ENCODE measurements at regions not wholly inside any gene's neighbourhood (a gene's known extent, or its start where the extent isn't known, plus 50 kb on each side); places are given as distances from the start of the nearest gene placed in this dataset.

GRCh38 chr2:124970030-124970429 is 944.9 kb downstream of the CNTNAP5 start (continued):
- TF ChIP-seq SIX1 (CRISPR knock-in tag; IDR thresholded peaks at IDR 0.05; ENCODE audit: borderline replicate concordance) (no peak), KLF11 (CRISPR knock-in tag; IDR thresholded peaks at IDR 0.05) (no peak), ZSCAN29 (CRISPR knock-in tag; conservative IDR thresholded peaks at IDR 0.05) (no peak), SKIL (CRISPR knock-in tag; IDR thresholded peaks at IDR 0.05; ENCODE audit: borderline replicate concordance) (no peak), HNRNPUL1 (IDR thresholded peaks at IDR 0.05; ENCODE audit: low read depth, low read length) (no peak), SP4 (CRISPR knock-in tag; IDR thresholded peaks at IDR 0.05) (no peak), KLF6 (CRISPR knock-in tag; IDR thresholded peaks at IDR 0.05) (no peak), ZBTB44 (CRISPR knock-in tag; IDR thresholded peaks at IDR 0.05) (no peak)
- TF ChIP-seq, protein P1, sequence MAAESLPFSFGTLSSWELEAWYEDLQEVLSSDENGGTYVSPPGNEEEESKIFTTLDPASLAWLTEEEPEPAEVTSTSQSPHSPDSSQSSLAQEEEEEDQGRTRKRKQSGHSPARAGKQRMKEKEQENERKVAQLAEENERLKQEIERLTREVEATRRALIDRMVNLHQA (CRISPR knock-in tag; IDR thresholded peaks at IDR 0.05), result no peak

DNA sequence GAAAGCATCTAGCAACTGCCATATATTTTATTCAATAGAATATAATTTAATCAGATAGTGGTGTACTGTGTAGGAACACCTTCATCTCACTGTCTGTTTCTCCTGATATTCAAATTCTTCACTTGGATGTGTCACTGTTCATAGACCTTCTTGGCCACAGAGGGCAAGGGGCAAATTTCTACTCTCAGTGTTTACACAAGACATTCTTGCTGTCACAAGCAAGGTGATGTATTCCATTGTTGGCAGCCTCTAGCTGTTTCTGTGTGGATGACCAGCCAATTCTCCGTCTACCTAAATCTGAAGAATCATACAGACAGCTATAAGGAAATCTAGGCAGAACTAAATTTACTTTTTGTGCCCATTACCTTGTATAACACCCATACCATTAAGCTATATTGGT is 948.3 kb downstream of the CNTNAP5 start:
- H3K9me3 ChIP-seq (ENCODE audit: low read length), result peaks cover 45% of the 10 kb centered on the region
- H3K36me3 ChIP-seq (replicated peaks in 1 of 2; ENCODE audit: control insufficient read depth in 1 of 2, insufficient read depth in 2 of 2, low read length in 2 of 2), result no peaks in the 10 kb centered on the region
- ChIA-PET POLR2A (no interaction called here), CTCF (ENCODE audit: low intra/inter-chr PET ratio, low total read pairs) (no interaction called here)
- H3K79me2 ChIP-seq (ENCODE audit: insufficient read depth, low read length), result no peaks in the 10 kb centered on the region
- ATAC-seq (no peak), FAIRE-seq (no peak), DNase-seq (ENCODE audit: low spot score) (no peak)
- no peak overlapping the region for H2AFZ ChIP-seq (ENCODE audit: low read length)
- no peak overlapping the region for H3K27ac ChIP-seq (ENCODE audit: extremely low read length, insufficient read depth, low read length)
- no peaks in the 10 kb centered on the region for H3K27me3 ChIP-seq (ENCODE audit: control insufficient read depth in 1 of 2, insufficient read depth in 2 of 2, low read length in 2 of 2)
- H3K4me1 ChIP-seq (ENCODE audit: insufficient read depth, low read length), result no peaks in the 10 kb centered on the region
- H3K4me2 ChIP-seq (ENCODE audit: low read depth, low read length), result no peak overlapping the region
- no peak overlapping the region for H3K4me3 ChIP-seq (replicated peaks in 1 of 3; ENCODE audit: insufficient read depth in 1 of 3, low read depth in 2 of 3, low read length in 3 of 3)
- intact Hi-C loops (cut with micrococcal nuclease; ENCODE audit: unreplicated experiment), result no loop called here
- BruUV-seq (replicated peaks), result no TSS peak
- no peaks in the 10 kb centered on the region for H4K20me1 ChIP-seq (ENCODE audit: insufficient read depth, low read length)
- 5% methylated on average over 1 of the region's 1 CpG for WGBS (ENCODE audit: low lambda C conversion rate)
- in situ Hi-C loops (cut with HindIII; ENCODE audit: extremely low pct_ligation_motif_present, low pct_unique_long_range_greater_than_20kb), result no loop called here
- no peak overlapping the region for H3K9ac ChIP-seq (ENCODE audit: insufficient read depth, low read depth, low read length)
- TF ChIP-seq ZNF276 (CRISPR knock-in tag; IDR thresholded peaks at IDR 0.05; ENCODE audit: low read depth), result no peak
- TF ChIP-seq CBX2 (IDR thresholded peaks at IDR 0.05; ENCODE audit: low read depth, low read length), result no peak
- no peak for TF ChIP-seq CBX2 (CRISPR knock-in tag; IDR thresholded peaks at IDR 0.05; ENCODE audit: low read depth)
- TF ChIP-seq KLF11 (CRISPR knock-in tag; IDR thresholded peaks at IDR 0.05), result no peak
- TF ChIP-seq TBX2 (CRISPR knock-in tag; IDR thresholded peaks at IDR 0.05; ENCODE audit: borderline replicate concordance), result no peak
- TF ChIP-seq CBX1 (IDR thresholded peaks at IDR 0.05; ENCODE audit: low read depth), result no peak
- TF ChIP-seq, protein P2, sequence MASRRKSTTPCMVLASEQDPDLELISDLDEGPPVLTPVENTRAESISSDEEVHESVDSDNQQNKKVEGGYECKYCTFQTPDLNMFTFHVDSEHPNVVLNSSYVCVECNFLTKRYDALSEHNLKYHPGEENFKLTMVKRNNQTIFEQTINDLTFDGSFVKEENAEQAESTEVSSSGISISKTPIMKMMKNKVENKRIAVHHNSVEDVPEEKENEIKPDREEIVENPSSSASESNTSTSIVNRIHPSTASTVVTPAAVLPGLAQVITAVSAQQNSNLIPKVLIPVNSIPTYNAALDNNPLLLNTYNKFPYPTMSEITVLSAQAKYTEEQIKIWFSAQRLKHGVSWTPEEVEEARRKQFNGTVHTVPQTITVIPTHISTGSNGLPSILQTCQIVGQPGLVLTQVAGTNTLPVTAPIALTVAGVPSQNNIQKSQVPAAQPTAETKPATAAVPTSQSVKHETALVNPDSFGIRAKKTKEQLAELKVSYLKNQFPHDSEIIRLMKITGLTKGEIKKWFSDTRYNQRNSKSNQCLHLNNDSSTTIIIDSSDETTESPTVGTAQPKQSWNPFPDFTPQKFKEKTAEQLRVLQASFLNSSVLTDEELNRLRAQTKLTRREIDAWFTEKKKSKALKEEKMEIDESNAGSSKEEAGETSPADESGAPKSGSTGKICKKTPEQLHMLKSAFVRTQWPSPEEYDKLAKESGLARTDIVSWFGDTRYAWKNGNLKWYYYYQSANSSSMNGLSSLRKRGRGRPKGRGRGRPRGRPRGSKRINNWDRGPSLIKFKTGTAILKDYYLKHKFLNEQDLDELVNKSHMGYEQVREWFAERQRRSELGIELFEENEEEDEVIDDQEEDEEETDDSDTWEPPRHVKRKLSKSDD (CRISPR knock-in tag; IDR thresholded peaks at IDR 0.05; ENCODE audit: low read depth), result no peak

All from HepG2 (cell line).